Activated B cell treated with CpG ODN at 0.5 μM for 24 hours (primary cell): ENCODE measurements at regions not wholly inside any gene's neighbourhood (a gene's known extent, or its start where the extent isn't known, plus 50 kb on each side); places are given as distances from the start of the nearest gene placed in this dataset.

Source experiments
- ATAC-seq: fragments of 200-7000 bp; cut with Tn5 transposase; one replicate; pipeline ENCODE4 v1.10.0; 2021; ENCODE audit warnings: low read depth, mild to moderate bottlenecking, moderate library complexity
- CTCF ChIA-PET: fragments of 350-600 bp; sonication (Branson Sonifier 250); formaldehyde crosslinking; loops from one replicate; lab custom pipeline; 2021; ENCODE audit warnings: antibody characterized with exemption; lab: Charles Lee
- POLR2A ChIA-PET: fragments of 350-600 bp; sonication (Branson Sonifier 250); formaldehyde crosslinking; loops from one replicate; lab custom pipeline; 2021; ENCODE audit warnings: antibody characterized with exemption; lab: Charles Lee
- DNase-seq: peaks from one replicate; pipeline ENCODE4 v3.0.0; 2022
- H3K27ac Mint-ChIP-seq: one replicate; pipeline ENCODE4 v1.8.0; 2020; ENCODE audit warnings: mixed read lengths
- H3K27me3 Mint-ChIP-seq: one replicate; pipeline ENCODE4 v1.8.0; 2021; ENCODE audit warnings: mixed read lengths
- H3K36me3 Mint-ChIP-seq: one replicate; pipeline ENCODE4 v1.8.0; 2021; ENCODE audit warnings: low read depth, mixed read lengths
- H3K4me1 Mint-ChIP-seq: one replicate; pipeline ENCODE4 v1.8.0; 2021; ENCODE audit warnings: mixed read lengths
- H3K4me3 Mint-ChIP-seq: one replicate; pipeline ENCODE4 v1.8.0; 2020; ENCODE audit warnings: mild to moderate bottlenecking, mixed read lengths
- H3K9me3 Mint-ChIP-seq: one replicate; pipeline ENCODE4 v1.8.0; 2020; ENCODE audit warnings: mixed read lengths
- intact Hi-C: fragments of 100-400 bp; cut with micrococcal nuclease; formaldehyde crosslinking; loops from one replicate; pipeline ENCODE4 v1.15.1; 2024
- TF ChIP-seq, protein P1 (sequence below): fragments of 200-600 bp; IDR thresholded peaks from one replicate; pipeline ENCODE4 v1.8.0; 2022; ENCODE audit warnings: antibody characterized with exemption, mild to moderate bottlenecking

DNA sequence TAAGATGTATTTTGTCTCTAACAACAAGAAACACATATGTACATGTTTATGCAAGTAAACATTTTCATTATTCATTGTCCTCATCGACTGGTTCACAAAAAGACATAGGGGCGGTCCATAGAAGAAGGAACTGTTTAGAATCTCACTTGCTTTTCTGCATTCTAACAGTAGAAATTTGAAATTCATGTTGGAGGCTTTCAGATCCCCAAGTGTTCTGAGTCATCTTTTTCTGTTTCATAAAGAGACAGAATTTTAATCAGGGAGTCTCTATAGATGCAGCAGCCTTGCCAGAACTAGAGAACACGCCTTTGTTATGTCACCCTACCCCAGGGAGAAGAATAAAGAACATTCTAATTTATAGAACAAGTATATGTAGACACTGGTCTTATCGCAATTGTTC, 324.3 kb downstream of the GABRG2 start:
- no peaks in the 10 kb centered on the region for H3K36me3 Mint-ChIP-seq
- no peaks in the 10 kb centered on the region for H3K27me3 Mint-ChIP-seq
- POLR2A ChIA-PET, result no interaction called here
- no peaks in the 10 kb centered on the region for H3K4me1 Mint-ChIP-seq
- H3K27ac Mint-ChIP-seq, result no peak overlapping the region
- CTCF ChIA-PET, result no interaction called here
- no peak for ATAC-seq
- no peak for DNase-seq
- no peak overlapping the region for H3K4me3 Mint-ChIP-seq
- intact Hi-C loops, result no loop called here
- TF ChIP-seq, protein P1, sequence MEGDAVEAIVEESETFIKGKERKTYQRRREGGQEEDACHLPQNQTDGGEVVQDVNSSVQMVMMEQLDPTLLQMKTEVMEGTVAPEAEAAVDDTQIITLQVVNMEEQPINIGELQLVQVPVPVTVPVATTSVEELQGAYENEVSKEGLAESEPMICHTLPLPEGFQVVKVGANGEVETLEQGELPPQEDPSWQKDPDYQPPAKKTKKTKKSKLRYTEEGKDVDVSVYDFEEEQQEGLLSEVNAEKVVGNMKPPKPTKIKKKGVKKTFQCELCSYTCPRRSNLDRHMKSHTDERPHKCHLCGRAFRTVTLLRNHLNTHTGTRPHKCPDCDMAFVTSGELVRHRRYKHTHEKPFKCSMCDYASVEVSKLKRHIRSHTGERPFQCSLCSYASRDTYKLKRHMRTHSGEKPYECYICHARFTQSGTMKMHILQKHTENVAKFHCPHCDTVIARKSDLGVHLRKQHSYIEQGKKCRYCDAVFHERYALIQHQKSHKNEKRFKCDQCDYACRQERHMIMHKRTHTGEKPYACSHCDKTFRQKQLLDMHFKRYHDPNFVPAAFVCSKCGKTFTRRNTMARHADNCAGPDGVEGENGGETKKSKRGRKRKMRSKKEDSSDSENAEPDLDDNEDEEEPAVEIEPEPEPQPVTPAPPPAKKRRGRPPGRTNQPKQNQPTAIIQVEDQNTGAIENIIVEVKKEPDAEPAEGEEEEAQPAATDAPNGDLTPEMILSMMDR, result no peak
- H3K9me3 Mint-ChIP-seq, result peaks cover 7% of the 10 kb centered on the region

DNA sequence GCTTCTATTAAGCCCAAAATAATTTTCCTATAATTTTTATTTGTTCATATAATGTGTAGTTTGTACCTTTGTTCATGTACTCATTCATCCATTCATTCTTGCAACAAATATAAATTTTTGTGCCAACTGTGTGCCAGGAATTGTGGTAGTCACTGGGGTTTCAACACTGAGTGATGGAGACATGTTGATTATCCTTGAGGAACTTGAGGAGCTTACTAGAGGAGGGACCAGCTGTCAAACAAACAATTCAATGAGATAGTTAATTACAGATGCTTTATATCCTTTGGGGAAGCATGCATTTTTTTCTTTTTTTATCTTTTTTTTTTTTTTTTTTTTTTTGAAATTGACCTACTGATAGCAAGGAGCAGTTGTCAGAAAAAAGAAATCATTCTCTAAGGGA, 324.8 kb downstream of the GABRG2 start:
- H3K4me3 Mint-ChIP-seq, result no peak overlapping the region
- DNase-seq (no peak), ATAC-seq (no peak)
- ChIA-PET CTCF (no interaction called here), POLR2A (no interaction called here)
- H3K4me1 Mint-ChIP-seq, result no peaks in the 10 kb centered on the region
- H3K36me3 Mint-ChIP-seq, result no peaks in the 10 kb centered on the region
- H3K27me3 Mint-ChIP-seq, result no peaks in the 10 kb centered on the region
- peaks cover 11% of the 10 kb centered on the region for H3K9me3 Mint-ChIP-seq
- TF ChIP-seq, protein P1, result no peak
- H3K27ac Mint-ChIP-seq, result no peak overlapping the region
- intact Hi-C loops, result no loop called here

DNA sequence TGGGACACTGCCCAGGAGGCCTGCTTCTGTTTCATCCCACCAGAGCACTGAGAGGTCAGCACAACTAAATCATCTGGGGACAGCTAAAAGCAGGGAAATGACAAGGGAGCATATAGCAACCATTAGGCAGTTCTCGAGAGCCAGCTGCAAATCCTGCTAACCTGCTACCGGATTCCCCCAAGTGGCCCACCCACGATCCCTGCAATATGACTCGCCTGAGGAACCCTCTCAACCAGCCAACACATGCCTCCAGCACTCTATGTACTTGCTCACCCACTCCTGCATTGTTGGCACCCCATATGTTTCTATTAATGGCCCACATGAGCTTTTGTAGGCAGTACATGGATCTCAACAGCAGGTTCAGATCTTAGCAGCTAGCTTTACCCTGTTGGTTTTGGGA, 326.0 kb downstream of the GABRG2 start:
- Mint-ChIP-seq H3K9me3 (peaks cover 15% of the 10 kb centered on the region), H3K4me1 (no peaks in the 10 kb centered on the region), H3K36me3 (no peaks in the 10 kb centered on the region), H3K27ac (no peak overlapping the region), H3K4me3 (no peak overlapping the region), H3K27me3 (no peaks in the 10 kb centered on the region)
- ChIA-PET CTCF (no interaction called here), POLR2A (no interaction called here)
- DNase-seq (no peak), ATAC-seq (no peak)
- intact Hi-C loops, result no loop called here
- TF ChIP-seq, protein P1, result no peak

DNA sequence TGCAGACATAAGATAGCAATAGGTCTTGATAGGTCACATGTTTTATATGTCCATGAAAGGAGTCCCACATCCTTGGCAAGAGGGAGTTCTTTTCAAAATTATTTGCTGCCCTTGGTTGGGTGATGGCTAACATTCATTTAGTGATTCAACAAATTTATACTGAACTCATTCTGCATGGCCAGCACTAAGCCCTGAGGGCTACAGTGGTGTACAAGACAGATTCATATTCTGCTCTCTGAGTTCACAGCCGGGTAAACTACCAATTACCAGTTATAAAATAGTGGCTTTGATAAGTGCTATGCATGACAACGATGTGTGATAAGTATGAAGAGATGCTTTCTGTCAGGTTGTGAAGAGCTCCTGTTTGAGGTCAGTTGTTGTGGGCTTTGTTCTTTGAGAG, 340.0 kb downstream of the GABRG2 start:
- Mint-ChIP-seq H3K9me3 (no peaks in the 10 kb centered on the region), H3K4me3 (no peak overlapping the region), H3K27me3 (no peaks in the 10 kb centered on the region), H3K4me1 (no peaks in the 10 kb centered on the region), H3K36me3 (no peaks in the 10 kb centered on the region), H3K27ac (no peak overlapping the region)
- CTCF ChIA-PET, result no interaction called here
- no peak for ATAC-seq
- intact Hi-C loops, result no loop called here
- TF ChIP-seq, protein P1, result no peak
- DNase-seq, result no peak
- POLR2A ChIA-PET, result no interaction called here

DNA sequence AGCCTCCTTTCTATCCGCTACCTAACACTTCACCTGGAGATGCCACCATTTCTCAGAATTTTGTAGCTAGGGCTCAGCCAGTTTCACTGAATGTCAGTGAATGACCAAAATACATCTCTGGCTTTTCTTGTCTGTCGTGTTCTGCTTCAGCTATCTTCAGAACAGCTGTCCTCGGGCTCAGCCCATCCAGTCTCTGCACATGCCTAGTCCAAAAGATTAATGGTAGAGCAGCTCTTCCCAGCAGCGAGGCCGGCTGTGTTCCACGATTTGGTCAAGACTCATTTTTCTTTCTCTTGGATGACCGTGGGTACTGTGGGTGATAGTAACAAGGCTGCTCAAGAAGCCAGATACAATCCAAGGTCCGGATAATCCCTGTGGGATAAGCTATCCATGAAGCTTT, 342.8 kb downstream of the GABRG2 start:
- no peaks in the 10 kb centered on the region for H3K36me3 Mint-ChIP-seq
- intact Hi-C loops, result no loop called here
- H3K27ac Mint-ChIP-seq, result no peak overlapping the region
- no peak for ATAC-seq
- DNase-seq, result no peak
- no peaks in the 10 kb centered on the region for H3K9me3 Mint-ChIP-seq
- no peaks in the 10 kb centered on the region for H3K4me1 Mint-ChIP-seq
- TF ChIP-seq, protein P1, result no peak
- CTCF ChIA-PET, result no interaction called here
- POLR2A ChIA-PET, result no interaction called here
- no peaks in the 10 kb centered on the region for H3K27me3 Mint-ChIP-seq
- H3K4me3 Mint-ChIP-seq, result no peak overlapping the region
